Thyroid gland (tissue), 4 donors: ENCODE measurements at regions not wholly inside any gene's neighbourhood (a gene's known extent, or its start where the extent isn't known, plus 50 kb on each side); places are given as distances from the start of the nearest gene placed in this dataset.

Experiments used
- DNase-seq, 2 donors: peaks; one replicate each; pipeline ENCODE4 v3.0.0-alpha.2; 2019
- H3K27ac ChIP-seq, 3 donors: fragments of 200-600 bp; sonication (generic); 1 replicate in 2 of 3; 2 replicates in 1 of 3; pipeline ENCODE4 v1.5.1; 2016 to 2019; ENCODE audit warnings: mild to moderate bottlenecking in 1 of 3, moderate library complexity in 1 of 3
- H3K27me3 ChIP-seq: fragments of 200-600 bp; sonication (generic); one replicate; pipeline ENCODE4 v1.5.1; 2019
- H3K36me3 ChIP-seq, 2 donors: fragments of 200-600 bp; sonication (generic); one replicate each; pipeline ENCODE4 v1.5.1; 2016 to 2019
- H3K4me1 ChIP-seq, 2 donors: fragments of 200-600 bp; sonication (generic); one replicate each; pipeline ENCODE4 v1.5.1; 2017 to 2019
- H3K4me3 ChIP-seq, 3 donors: fragments of 200-600 bp; sonication (generic); replicated peaks in 1 of 3; 1 replicate in 2 of 3; 2 replicates in 1 of 3; pipeline ENCODE4 v1.5.1; 2016; ENCODE audit warnings: mild to moderate bottlenecking in 1 of 3
- H3K9me3 ChIP-seq: fragments of 200-600 bp; sonication (generic); one replicate; pipeline ENCODE4 v1.5.1; 2017
- CTCF ChIP-seq, 6 experiments: fragments of 200-600 bp in 3 of 6; fragments of 450-650 bp in 3 of 6; sonication (generic) in 3 of 6; IDR thresholded peaks; one replicate each; pipeline ENCODE4 v1.5.1; 2016 to 2019; ENCODE audit warnings: antibody characterized with exemption in 6 of 6, mild to moderate bottlenecking in 2 of 6, inconsistent platforms in 1 of 6, moderate library complexity in 1 of 6
- POLR2A ChIP-seq, 2 donors: fragments of 450-650 bp; IDR thresholded peaks; one replicate each; pipeline ENCODE4 v1.6.1; 2017; ENCODE audit warnings: antibody characterized with exemption in 2 of 2, mild to moderate bottlenecking in 2 of 2, moderate library complexity in 1 of 2
- WGBS, 2 donors: methylation state at CpG; one replicate each; pipeline ENCODE4 v1.1.5; 2017; 5-methylcytosine and 5-hydroxymethylcytosine counted together
- intact Hi-C: fragments of 100-400 bp; cut with DNase I; formaldehyde crosslinking; loops from one replicate; pipeline ENCODE4 v1.15.1; 2023

GRCh38 chr2:66717218-66717905, 282.4 kb downstream of the MEIS1 start:
- DNase-seq: no peak
- 76 to 89% methylated on average over 5 of the region's 5 CpGs for WGBS, 2 donors
- intact Hi-C loops: no loop called here
- no peak overlapping the region for H3K27ac ChIP-seq
- H3K4me1 ChIP-seq: no peaks in the 10 kb centered on the region
- TF ChIP-seq POLR2A (IDR thresholded peaks at IDR 0.05) (no peak), CTCF (IDR thresholded peaks at IDR 0.05) (no peak)
- H3K27me3 ChIP-seq: no peaks in the 10 kb centered on the region
- no peaks in the 10 kb centered on the region for H3K9me3 ChIP-seq
- no peaks in the 10 kb centered on the region for H3K36me3 ChIP-seq
- no peak overlapping the region for H3K4me3 ChIP-seq

- TF ChIP-seq CTCF (IDR thresholded peaks at IDR 0.05) (no peak), POLR2A (IDR thresholded peaks at IDR 0.05) (no peak)
- Histone ChIP-seq H3K27ac (no peak overlapping the region), H3K9me3 (no peaks in the 10 kb centered on the region), H3K36me3 (no peaks in the 10 kb centered on the region), H3K4me3 (no peak overlapping the region), H3K4me1 (no peaks in the 10 kb centered on the region), H3K27me3 (no peaks in the 10 kb centered on the region)
- DNase-seq: no peak
- 73 to 78% methylated on average over 4 of the region's 4 CpGs for WGBS, 2 donors
- intact Hi-C loops: no loop called here
Measured at GRCh38 chr2:66717973-66718372, 283.0 kb downstream of the MEIS1 start.

GRCh38 chr2:66721776-66722175, 286.9 kb downstream of the MEIS1 start:
- H3K4me1 ChIP-seq: no peaks in the 10 kb centered on the region
- DNase-seq: no peak
- H3K4me3 ChIP-seq: no peak overlapping the region
- no peaks in the 10 kb centered on the region for H3K27me3 ChIP-seq
- WGBS, 2 donors: 72 to 86% methylated on average over 1 of the region's 1 CpG
- TF ChIP-seq CTCF (IDR thresholded peaks at IDR 0.05): no peak
- no peak for TF ChIP-seq POLR2A (IDR thresholded peaks at IDR 0.05)
- H3K27ac ChIP-seq: no peak overlapping the region
- intact Hi-C loops: no loop called here
- H3K9me3 ChIP-seq: no peaks in the 10 kb centered on the region
- H3K36me3 ChIP-seq: no peaks in the 10 kb centered on the region

- intact Hi-C loops: no loop called here
- H3K36me3 ChIP-seq: no peaks in the 10 kb centered on the region
- no peak overlapping the region for H3K4me3 ChIP-seq
- TF ChIP-seq CTCF (IDR thresholded peaks at IDR 0.05) (no peak), POLR2A (IDR thresholded peaks at IDR 0.05) (no peak)
- no peaks in the 10 kb centered on the region for H3K27me3 ChIP-seq
- 88% methylated on average over 6 of the region's 6 CpGs for WGBS, 2 donors
- H3K9me3 ChIP-seq: no peaks in the 10 kb centered on the region
- H3K27ac ChIP-seq: no peak overlapping the region
- H3K4me1 ChIP-seq: no peaks in the 10 kb centered on the region
- no peak for DNase-seq
Measured at GRCh38 chr2:66724241-66724640, 289.3 kb downstream of the MEIS1 start.

- no peak for DNase-seq
- no peaks in the 10 kb centered on the region for H3K36me3 ChIP-seq
- 67 to 80% methylated on average over 6 of the region's 6 CpGs for WGBS, 2 donors
- H3K9me3 ChIP-seq: no peaks in the 10 kb centered on the region
- no peaks in the 10 kb centered on the region for H3K4me1 ChIP-seq
- no peak overlapping the region for H3K4me3 ChIP-seq
- intact Hi-C loops: no loop called here
- no peaks in the 10 kb centered on the region for H3K27me3 ChIP-seq
- no peak for TF ChIP-seq CTCF (IDR thresholded peaks at IDR 0.05)
- TF ChIP-seq POLR2A (IDR thresholded peaks at IDR 0.05): no peak
- no peak overlapping the region for H3K27ac ChIP-seq
Measured at GRCh38 chr2:66729416-66730330, 294.7 kb downstream of the MEIS1 start.
